ENCODE measurements at regions not wholly inside any gene's neighbourhood (a gene's known extent, or its start where the extent isn't known, plus 50 kb on each side); places are given as distances from the start of the nearest gene placed in this dataset.

DNA sequence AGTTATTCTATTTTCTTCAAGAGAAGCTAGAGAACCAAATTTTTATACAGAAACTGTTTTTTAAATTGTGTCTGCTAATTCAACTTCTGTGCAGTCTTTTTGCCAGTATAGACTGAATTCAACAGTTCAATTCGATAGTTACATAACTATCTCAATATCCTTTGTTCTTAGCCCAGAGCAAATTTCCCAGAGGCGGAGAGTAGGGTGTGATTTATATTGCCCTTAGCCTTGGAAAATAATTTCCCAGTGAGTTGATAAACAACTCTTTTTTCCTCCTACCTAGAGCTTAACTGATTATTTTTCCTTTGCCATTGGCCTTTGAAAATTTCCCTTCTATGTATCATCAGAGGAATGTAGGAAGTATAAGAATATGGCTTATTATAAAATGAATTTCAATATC is 420.5 kb downstream of the NSUN3 start:
- no peak for TF ChIP-seq MAX (IDR thresholded peaks at IDR 0.05; ENCODE audit: low read depth, low read length)
- TF ChIP-seq, protein P1, sequence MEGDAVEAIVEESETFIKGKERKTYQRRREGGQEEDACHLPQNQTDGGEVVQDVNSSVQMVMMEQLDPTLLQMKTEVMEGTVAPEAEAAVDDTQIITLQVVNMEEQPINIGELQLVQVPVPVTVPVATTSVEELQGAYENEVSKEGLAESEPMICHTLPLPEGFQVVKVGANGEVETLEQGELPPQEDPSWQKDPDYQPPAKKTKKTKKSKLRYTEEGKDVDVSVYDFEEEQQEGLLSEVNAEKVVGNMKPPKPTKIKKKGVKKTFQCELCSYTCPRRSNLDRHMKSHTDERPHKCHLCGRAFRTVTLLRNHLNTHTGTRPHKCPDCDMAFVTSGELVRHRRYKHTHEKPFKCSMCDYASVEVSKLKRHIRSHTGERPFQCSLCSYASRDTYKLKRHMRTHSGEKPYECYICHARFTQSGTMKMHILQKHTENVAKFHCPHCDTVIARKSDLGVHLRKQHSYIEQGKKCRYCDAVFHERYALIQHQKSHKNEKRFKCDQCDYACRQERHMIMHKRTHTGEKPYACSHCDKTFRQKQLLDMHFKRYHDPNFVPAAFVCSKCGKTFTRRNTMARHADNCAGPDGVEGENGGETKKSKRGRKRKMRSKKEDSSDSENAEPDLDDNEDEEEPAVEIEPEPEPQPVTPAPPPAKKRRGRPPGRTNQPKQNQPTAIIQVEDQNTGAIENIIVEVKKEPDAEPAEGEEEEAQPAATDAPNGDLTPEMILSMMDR (IDR thresholded peaks at IDR 0.05; ENCODE audit: low read depth, low read length) = no peak
- TF ChIP-seq POLR2A (IDR thresholded peaks at IDR 0.05; ENCODE audit: extremely low read depth, insufficient read length) = no peak
- TF ChIP-seq MYC (IDR thresholded peaks at IDR 0.05; ENCODE audit: low read depth, low read length) = no peak
